Activated CD8-positive, alpha-beta memory T cell treated with anti-CD3 and anti-CD28 coated beads for 36 hours (primary cell): ENCODE measurements at regions not wholly inside any gene's neighbourhood (a gene's known extent, or its start where the extent isn't known, plus 50 kb on each side); places are given as distances from the start of the nearest gene placed in this dataset.

Experiments
- CTCF ChIA-PET: fragments of 350-600 bp; sonication (Branson Sonifier 250); formaldehyde crosslinking; loops from one replicate; lab custom pipeline; 2021; ENCODE audit warnings: antibody characterized with exemption; lab: Charles Lee
- POLR2A ChIA-PET: fragments of 350-600 bp; sonication (Branson Sonifier 250); formaldehyde crosslinking; loops from one replicate; lab custom pipeline; 2021; ENCODE audit warnings: antibody characterized with exemption; lab: Charles Lee

- POLR2A ChIA-PET, result no interaction called here
- CTCF ChIA-PET, result no interaction called here
These were observed 580.6 kb downstream of the LMO7 start for GRCh38 chr13:76216729-76217128.

GRCh38 chr13:76214001-76214400 is 577.9 kb downstream of the LMO7 start:
- ChIA-PET POLR2A (no interaction called here), CTCF (no interaction called here)

- CTCF ChIA-PET, result no interaction called here
- POLR2A ChIA-PET, result no interaction called here
These were observed 577.3 kb downstream of the LMO7 start for GRCh38 chr13:76213423-76213904.

DNA sequence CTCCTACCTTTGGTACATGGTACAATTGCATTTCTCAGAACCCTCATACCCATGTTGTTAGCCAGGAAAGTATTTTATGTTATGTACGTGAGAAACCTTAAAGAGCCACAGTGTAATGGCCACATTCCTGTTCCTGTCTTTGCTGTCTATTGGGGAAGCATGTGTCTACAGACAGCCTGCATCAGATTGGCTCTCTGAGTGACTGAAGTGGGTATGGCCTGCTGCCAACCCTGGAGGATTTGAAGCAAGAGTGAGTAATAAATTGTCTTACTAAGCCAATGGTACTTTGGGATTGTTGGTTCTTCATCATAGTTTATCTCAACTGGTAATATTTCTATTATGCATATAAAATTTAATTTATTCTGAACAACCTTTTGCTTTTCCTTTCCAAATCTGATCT is 574.1 kb downstream of the LMO7 start:
- ChIA-PET POLR2A (no interaction called here), CTCF (no interaction called here)

DNA sequence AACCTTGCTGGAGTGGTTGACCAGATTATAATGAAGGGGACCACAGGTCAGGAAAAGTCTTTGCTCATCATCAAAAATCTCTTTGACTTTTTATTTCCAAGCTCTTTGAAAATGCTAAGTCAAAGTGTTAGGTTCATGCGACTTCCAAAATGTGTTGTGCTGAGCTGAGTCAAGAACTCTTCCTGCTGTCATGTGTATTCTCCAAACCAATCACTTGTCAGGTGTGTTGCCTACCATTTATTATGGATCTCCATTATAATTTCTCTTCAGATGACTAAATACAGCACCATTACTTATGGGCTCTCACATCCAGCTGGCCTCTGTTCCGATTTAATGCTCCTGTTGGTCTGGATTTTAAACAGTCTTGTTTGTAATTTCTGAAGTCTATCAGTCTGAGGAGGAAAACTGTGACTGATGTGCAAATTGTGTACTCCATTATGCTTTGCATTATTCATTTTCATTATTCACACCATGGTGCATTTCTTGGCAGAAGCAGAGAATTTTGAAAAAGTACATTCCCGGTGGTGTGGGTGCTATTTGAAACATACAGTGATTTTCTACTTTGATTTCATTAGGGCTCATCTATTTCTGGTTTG is 562.5 kb downstream of the LMO7 start:
- POLR2A ChIA-PET, result no interaction called here
- CTCF ChIA-PET, result no interaction called here

- POLR2A ChIA-PET, result no interaction called here
These were observed 553.9 kb downstream of the LMO7 start for GRCh38 chr13:76189882-76190519.

GRCh38 chr13:76175961-76176725 is 540.0 kb downstream of the LMO7 start:
- POLR2A ChIA-PET, result no interaction called here
- CTCF ChIA-PET, result no interaction called here

More at GRCh38 chr13:76189882-76190519, 553.9 kb downstream of the LMO7 start:
- CTCF ChIA-PET, result no interaction called here

- ChIA-PET POLR2A (no interaction called here), CTCF (no interaction called here)
These were observed 532.5 kb downstream of the LMO7 start for GRCh38 chr13:76168661-76169060.

GRCh38 chr13:76164290-76164689 is 528.2 kb downstream of the LMO7 start:
- ChIA-PET CTCF (no interaction called here), POLR2A (no interaction called here)

GRCh38 chr13:76163761-76164160 is 527.6 kb downstream of the LMO7 start:
- POLR2A ChIA-PET, result no interaction called here
- CTCF ChIA-PET, result no interaction called here

GRCh38 chr13:76160961-76161925 is 525.1 kb downstream of the LMO7 start:
- POLR2A ChIA-PET, result no interaction called here
- CTCF ChIA-PET, result no interaction called here

DNA sequence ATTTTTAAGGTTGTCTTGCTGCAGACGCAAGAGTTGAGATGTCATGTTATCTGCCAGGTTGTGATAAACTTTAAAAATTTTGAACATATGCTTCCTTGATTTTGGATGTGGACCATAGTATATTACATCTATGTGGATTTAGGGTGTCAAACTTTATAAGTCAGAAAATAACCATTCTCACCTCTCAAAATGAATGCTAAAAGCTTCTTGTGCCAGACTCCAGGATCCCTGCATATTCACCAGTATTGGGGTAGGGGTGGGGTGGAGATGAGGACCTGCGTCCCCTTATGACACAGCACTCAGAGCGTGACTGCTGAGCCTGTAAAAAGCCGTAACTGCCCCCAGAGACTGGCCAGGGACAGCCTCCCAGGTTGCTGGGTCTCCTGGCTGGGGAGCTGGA is 524.4 kb downstream of the LMO7 start:
- POLR2A ChIA-PET, result no interaction called here
- CTCF ChIA-PET, result no interaction called here

- POLR2A ChIA-PET, result no interaction called here
- CTCF ChIA-PET, result no interaction called here
These were observed 521.8 kb downstream of the LMO7 start for GRCh38 chr13:76157926-76158325.

DNA sequence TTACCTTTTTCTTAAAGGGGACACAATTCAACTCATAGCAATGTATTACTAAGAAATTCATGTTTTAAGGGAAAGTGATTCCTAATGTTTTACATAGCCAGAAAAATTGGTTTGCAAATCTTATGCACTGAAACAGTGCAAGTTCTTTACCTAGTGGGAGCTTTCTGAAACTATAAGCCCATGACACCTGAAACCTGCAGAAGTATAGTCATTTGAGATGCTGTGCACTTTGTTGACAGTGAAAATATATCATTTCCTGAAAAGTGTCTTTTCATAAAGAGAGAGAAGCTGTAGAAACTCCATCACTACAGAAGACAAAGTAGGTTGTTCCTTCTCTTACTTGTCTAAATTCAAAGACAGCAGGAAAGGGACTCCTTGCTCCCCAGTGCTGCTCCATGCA is 517.1 kb downstream of the LMO7 start:
- CTCF ChIA-PET, result no interaction called here
- POLR2A ChIA-PET, result no interaction called here

DNA sequence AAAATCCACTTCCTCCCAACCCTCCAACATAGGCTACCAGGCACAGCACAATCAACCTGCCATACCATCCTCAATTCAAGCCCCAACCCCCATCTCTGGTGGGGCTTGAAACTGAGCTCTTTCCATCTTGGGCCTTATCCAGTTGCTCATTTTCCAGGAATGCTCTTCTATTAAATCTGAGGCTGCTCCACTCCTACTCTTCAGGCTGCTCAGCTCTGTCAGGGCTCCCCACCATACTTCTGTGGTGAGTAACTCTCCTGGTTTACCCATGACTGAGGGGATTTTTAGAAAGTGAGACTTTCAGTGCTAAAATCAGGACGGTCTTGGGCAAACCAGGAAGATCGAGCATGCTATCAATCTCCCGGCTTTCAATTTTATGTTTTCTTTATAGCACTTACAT is 512.8 kb downstream of the LMO7 start:
- CTCF ChIA-PET, result no interaction called here
- POLR2A ChIA-PET, result no interaction called here

DNA sequence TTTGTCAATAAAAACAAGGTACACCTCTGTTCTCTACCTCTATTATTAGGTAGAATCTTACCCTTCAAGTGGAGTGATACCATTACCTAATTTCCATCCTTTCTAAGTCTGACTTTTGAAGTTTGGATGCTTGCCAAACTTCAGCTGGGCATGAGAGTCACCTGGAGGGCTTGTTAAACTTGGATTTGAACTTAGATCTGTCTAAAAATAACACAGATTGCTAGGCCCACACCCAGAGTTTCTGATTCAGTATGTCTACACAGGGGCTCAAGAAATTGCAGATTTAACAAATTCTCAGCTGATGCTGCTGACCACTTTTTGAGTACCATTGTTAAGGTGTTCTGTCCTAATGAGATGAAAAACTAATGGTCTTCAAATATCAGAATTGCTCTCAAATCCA is 512.2 kb downstream of the LMO7 start:
- ChIA-PET CTCF (no interaction called here), POLR2A (no interaction called here)

DNA sequence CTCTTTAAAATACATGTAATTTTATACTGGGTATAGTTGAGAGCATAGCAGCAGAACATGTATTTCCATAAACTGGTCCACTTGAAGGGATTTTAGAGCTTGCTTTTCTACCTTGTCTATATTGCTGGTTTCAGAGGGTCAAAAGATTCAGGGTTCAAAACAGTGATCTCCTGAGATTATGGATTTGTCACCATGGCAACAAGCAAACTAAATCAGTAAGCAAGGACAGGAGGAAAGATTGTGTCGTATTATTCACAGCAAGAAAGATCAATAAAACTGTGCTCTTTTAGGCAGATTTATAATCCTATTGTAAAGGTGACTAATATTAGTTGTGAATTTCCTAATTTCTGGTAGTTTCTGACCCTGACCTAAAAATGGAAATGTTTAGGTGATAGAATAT is 496.4 kb downstream of the LMO7 start:
- POLR2A ChIA-PET, result no interaction called here
- CTCF ChIA-PET, result no interaction called here

GRCh38 chr13:76131551-76131950 is 495.4 kb downstream of the LMO7 start:
- CTCF ChIA-PET, result no interaction called here
- POLR2A ChIA-PET, result no interaction called here

GRCh38 chr13:76129305-76130000 is 493.3 kb downstream of the LMO7 start:
- CTCF ChIA-PET, result no interaction called here
- POLR2A ChIA-PET, result no interaction called here
